Fibroblast of skin of left biceps (primary cell): ENCODE measurements at regions not wholly inside any gene's neighbourhood (a gene's known extent, or its start where the extent isn't known, plus 50 kb on each side); places are given as distances from the start of the nearest gene placed in this dataset.

Experiments
- DNase-seq, 2 experiments: peaks; one replicate each; pipeline ENCODE4 v3.0.0-alpha.2; 2013; ENCODE audit warnings: low read depth in 2 of 2

GRCh38 chr4:106430797-106431196, 62.2 kb upstream of the GIMD1 start:
- no peak for DNase-seq

- DNase-seq: no peak
Measured at GRCh38 chr4:106429885-106430284, 61.3 kb upstream of the GIMD1 start.

GRCh38 chr4:106426069-106426468, 57.5 kb upstream of the GIMD1 start:
- no peak for DNase-seq

- DNase-seq: no peak
Measured at GRCh38 chr4:106425576-106425975, 57.0 kb upstream of the GIMD1 start.

- no peak for DNase-seq
Measured at GRCh38 chr4:106424426-106424825, 55.8 kb upstream of the GIMD1 start.

- no peak for DNase-seq
Measured at GRCh38 chr4:106423791-106424190, 55.2 kb upstream of the GIMD1 start.

- DNase-seq: no peak
Measured at GRCh38 chr4:106422766-106423165, 54.2 kb upstream of the GIMD1 start.

GRCh38 chr4:106421441-106422296, 53.1 kb upstream of the GIMD1 start:
- peak in 1 of 2 experiments; percentile 42 for DNase-seq

GRCh38 chr4:106418444-106418843, 49.9 kb upstream of the GIMD1 start:
- DNase-seq: no peak
